ENCODE measurements at regions not wholly inside any gene's neighbourhood (a gene's known extent, or its start where the extent isn't known, plus 50 kb on each side); places are given as distances from the start of the nearest gene placed in this dataset.

GRCh38 chr7:441684-442421, 77.8 kb downstream of the PDGFA start:
- DNase-seq, result no peak

GRCh38 chr7:442457-442856, 77.2 kb downstream of the PDGFA start:
- no peak for DNase-seq

GRCh38 chr7:443279-443833, 76.3 kb downstream of the PDGFA start:
- DNase-seq, result no peak

GRCh38 chr7:444606-445005, 75.0 kb downstream of the PDGFA start:
- no peak for DNase-seq

- DNase-seq, result no peak
Measured at GRCh38 chr7:445020-445419, 74.6 kb downstream of the PDGFA start.

GRCh38 chr7:445563-446288, 73.9 kb downstream of the PDGFA start:
- no peak for DNase-seq

- no peak for DNase-seq
Measured at GRCh38 chr7:446289-446935, 73.2 kb downstream of the PDGFA start.
